ENCODE measurements at regions not wholly inside any gene's neighbourhood (a gene's known extent, or its start where the extent isn't known, plus 50 kb on each side); places are given as distances from the start of the nearest gene placed in this dataset.

GRCh38 chr11:110948112-110948511, 235.9 kb upstream of the ARHGAP20 start:
- TF ChIP-seq POLR2A (IDR thresholded peaks at IDR 0.05): no peak
- TF ChIP-seq CTCF (IDR thresholded peaks at IDR 0.05): no peak
- DNase-seq: no peak
- 92 to 93% methylated on average over 3 of the region's 3 CpGs for WGBS, 2 donors
- intact Hi-C loops (cut with DNase I): no loop called here
- no peak overlapping the region for H3K4me3 ChIP-seq (replicated peaks in 1 of 3)
- H3K36me3 ChIP-seq: no peaks in the 10 kb centered on the region
- no peaks in the 10 kb centered on the region for H3K27me3 ChIP-seq
- peaks cover 0 to 13% of the 10 kb centered on the region in 2 donors for H3K4me1 ChIP-seq
- no peaks in the 10 kb centered on the region for H3K9me3 ChIP-seq
- no peak overlapping the region for H3K27ac ChIP-seq

GRCh38 chr11:110947096-110947495, 234.9 kb upstream of the ARHGAP20 start:
- Histone ChIP-seq H3K9me3 (no peaks in the 10 kb centered on the region), H3K4me1 (peaks cover 0 to 8% of the 10 kb centered on the region in 2 donors), H3K27me3 (no peaks in the 10 kb centered on the region), H3K36me3 (no peaks in the 10 kb centered on the region), H3K4me3 (replicated peaks in 1 of 3) (no peak overlapping the region), H3K27ac (no peak overlapping the region)
- no peak for TF ChIP-seq CTCF (IDR thresholded peaks at IDR 0.05)
- TF ChIP-seq POLR2A (IDR thresholded peaks at IDR 0.05): no peak
- intact Hi-C loops (cut with DNase I): no loop called here
- DNase-seq: no peak
- 63 to 80% methylated on average over 3 of the region's 3 CpGs for WGBS, 2 donors

- TF ChIP-seq POLR2A (IDR thresholded peaks at IDR 0.05): no peak
- no peak for TF ChIP-seq CTCF (IDR thresholded peaks at IDR 0.05)
- Histone ChIP-seq H3K4me3 (replicated peaks in 1 of 3) (no peak overlapping the region), H3K27me3 (no peaks in the 10 kb centered on the region), H3K36me3 (no peaks in the 10 kb centered on the region), H3K9me3 (no peaks in the 10 kb centered on the region), H3K27ac (no peak overlapping the region), H3K4me1 (no peaks in the 10 kb centered on the region)
- DNase-seq: no peak
- intact Hi-C loops (cut with DNase I): no loop called here
- WGBS, 2 donors: 91 to 93% methylated on average over 2 of the region's 2 CpGs
Observed at GRCh38 chr11:110939471-110939870, 227.2 kb upstream of the ARHGAP20 start.

DNA sequence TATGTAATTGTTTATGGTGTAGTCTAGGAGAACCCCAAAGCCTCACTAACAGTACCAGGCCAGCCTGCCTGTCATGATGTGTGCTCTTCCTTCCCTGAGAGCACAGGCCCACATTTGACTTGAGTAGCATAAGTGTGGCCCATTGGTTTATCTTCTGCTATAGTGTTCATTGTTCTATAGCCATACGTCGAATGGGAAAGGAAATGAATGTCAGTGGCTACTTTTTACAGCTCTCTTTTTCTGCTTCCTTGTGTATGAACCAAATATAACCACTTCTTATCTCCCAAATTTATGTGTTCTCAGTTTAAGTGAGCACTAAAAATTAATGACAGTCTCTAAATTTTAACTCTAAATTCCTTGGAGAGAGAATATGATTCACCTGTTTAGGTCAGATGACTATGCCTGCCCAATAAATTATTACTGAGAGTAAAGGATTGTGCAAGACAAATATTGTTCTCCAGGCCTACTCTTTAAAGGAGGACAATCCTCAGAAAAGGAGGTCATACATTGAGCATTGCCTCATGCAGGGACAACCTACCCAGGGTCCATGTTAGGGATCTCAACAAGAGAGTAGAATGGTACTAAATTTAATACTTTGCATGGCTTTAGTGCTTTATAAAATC, 222.9 kb upstream of the ARHGAP20 start:
- TF ChIP-seq POLR2A (IDR thresholded peaks at IDR 0.05) (no peak), CTCF (IDR thresholded peaks at IDR 0.05) (no peak)
- no peaks in the 10 kb centered on the region for H3K4me1 ChIP-seq
- no peaks in the 10 kb centered on the region for H3K36me3 ChIP-seq
- H3K4me3 ChIP-seq (replicated peaks in 1 of 3): no peak overlapping the region
- H3K27me3 ChIP-seq: no peaks in the 10 kb centered on the region
- 89 to 93% methylated on average over 2 of the region's 2 CpGs for WGBS, 2 donors
- H3K9me3 ChIP-seq: no peaks in the 10 kb centered on the region
- intact Hi-C loops (cut with DNase I): no loop called here
- DNase-seq: no peak
- no peak overlapping the region for H3K27ac ChIP-seq

DNA sequence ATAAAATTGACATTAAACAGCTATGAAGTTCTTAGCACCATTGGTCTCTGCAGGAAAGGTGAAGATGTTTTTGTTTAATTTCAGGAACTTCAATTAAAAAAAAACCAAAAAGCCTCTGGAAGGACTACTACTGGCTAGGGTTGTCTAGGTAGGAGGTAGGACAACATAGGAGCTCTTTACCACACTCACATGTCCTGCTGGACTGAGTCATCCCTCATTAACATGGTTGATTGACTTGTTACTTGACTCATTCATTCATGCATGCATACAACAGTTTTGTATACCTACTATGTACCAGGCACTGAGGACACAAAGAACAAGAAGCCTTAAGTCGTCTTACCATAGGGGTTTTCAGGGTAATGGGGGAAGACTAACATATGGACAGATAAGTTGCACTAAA, 216.9 kb upstream of the ARHGAP20 start:
- H3K27me3 ChIP-seq: no peaks in the 10 kb centered on the region

More for the DNA sequence above, 216.9 kb upstream of the ARHGAP20 start:
- no peaks in the 10 kb centered on the region for H3K36me3 ChIP-seq
- H3K4me3 ChIP-seq (replicated peaks in 1 of 3): no peak overlapping the region
- intact Hi-C loops (cut with DNase I): no loop called here
- H3K27ac ChIP-seq: no peak overlapping the region
- peaks cover 0 to 10% of the 10 kb centered on the region in 2 donors for H3K4me1 ChIP-seq
- 63 to 64% methylated on average over 1 of the region's 1 CpG for WGBS, 2 donors
- TF ChIP-seq CTCF (IDR thresholded peaks at IDR 0.05): no peak
- TF ChIP-seq POLR2A (IDR thresholded peaks at IDR 0.05): no peak
- H3K9me3 ChIP-seq: no peaks in the 10 kb centered on the region
- no peak for DNase-seq

Measured in thyroid gland (tissue), 4 donors.